H1 (cell line): ENCODE measurements at regions not wholly inside any gene's neighbourhood (a gene's known extent, or its start where the extent isn't known, plus 50 kb on each side); places are given as distances from the start of the nearest gene placed in this dataset.
"Not testable (repeated sequence)": the region's sequence is repeated elsewhere in the genome, so short reads cannot be mapped to it uniquely, and the experiment has no call there.

Experiments
- BRCA1 ChIP-seq: IDR thresholded peaks from 2 replicates; pipeline ENCODE4 v1.6.1; 2012; ENCODE audit warnings: low read depth, low read length, improper control_type of control experiment
- CREB1 ChIP-seq: IDR thresholded peaks from 2 replicates; pipeline ENCODE4 v1.6.1; 2012; ENCODE audit warnings: inconsistent platforms
- EZH2 ChIP-seq: fragments of 200-600 bp; sonication (generic); IDR thresholded peaks from 2 replicates; pipeline ENCODE4 v1.7.1; 2012; ENCODE audit warnings: low read depth, mild to moderate bottlenecking, moderate library complexity, low read length, inconsistent platforms; ENCODE audit not compliant: severe bottlenecking
- JUN ChIP-seq: IDR thresholded peaks from 2 replicates; pipeline ENCODE4 v1.6.1; 2011; ENCODE audit warnings: low read depth, mild to moderate bottlenecking, improper control_type of control experiment, low read length
- MAFK ChIP-seq: IDR thresholded peaks from 2 replicates; pipeline ENCODE4 v1.6.1; 2012; ENCODE audit warnings: low read depth, mild to moderate bottlenecking, improper control_type of control experiment, low read length
- NRF1 ChIP-seq: IDR thresholded peaks from 2 replicates; pipeline ENCODE4 v1.6.1; 2011; ENCODE audit warnings: mild to moderate bottlenecking, low read depth, low read length, improper control_type of control experiment
- PHF8 ChIP-seq: fragments of 200-600 bp; sonication (generic); conservative IDR thresholded peaks from 2 replicates; pipeline ENCODE4 v1.7.1; 2012; ENCODE audit warnings: low read depth, mild to moderate bottlenecking, inconsistent platforms, low read length, moderate library complexity
- POLR2A ChIP-seq, 2 experiments: IDR thresholded peaks; 1 replicate in 1 of 2; 2 replicates in 1 of 2; pipeline ENCODE4 v1.6.1; 2011; ENCODE audit warnings: low read depth in 2 of 2, low read length in 2 of 2, mild to moderate bottlenecking in 2 of 2; ENCODE audit errors: control extremely low read depth in 1 of 2
- TF ChIP-seq, protein P1 (sequence below), 3 experiments: IDR thresholded peaks; 1 replicate in 2 of 3; 2 replicates in 1 of 3; pipeline versions ENCODE4 v1.5.1 to v1.6.1; 2011; ENCODE audit warnings: low read length in 3 of 3, mild to moderate bottlenecking in 3 of 3, inconsistent platforms in 2 of 3, low read depth in 1 of 3, moderate library complexity in 1 of 3; ENCODE audit not compliant: insufficient read depth in 1 of 3; ENCODE audit errors: control extremely low read depth in 1 of 3
- TF ChIP-seq, protein P2 (sequence below): IDR thresholded peaks from 2 replicates; pipeline ENCODE4 v1.6.1; 2011; ENCODE audit warnings: low read length, improper control_type of control experiment

DNA sequence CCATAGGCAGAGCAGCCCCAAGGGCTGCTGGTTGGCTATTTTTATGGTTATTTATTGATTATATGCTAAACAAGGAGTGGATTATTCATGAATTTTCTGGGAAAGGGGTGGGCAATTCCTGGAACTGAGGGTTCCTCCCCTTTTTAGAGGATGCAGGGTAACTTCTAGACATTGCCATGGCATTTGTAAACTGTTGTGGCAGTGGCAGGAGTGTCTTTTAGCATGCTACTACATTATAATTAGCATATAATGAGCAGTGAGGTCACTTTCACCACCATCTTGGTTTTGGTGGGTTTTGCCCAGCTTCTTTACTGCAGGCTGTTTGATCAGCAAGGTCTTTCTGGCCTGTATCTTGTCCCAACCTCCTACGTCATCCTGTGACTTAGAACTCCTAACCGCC, 112.2 kb downstream of the RHOU start:
- not testable (repeated sequence) for TF ChIP-seq NRF1; CREB1; POLR2A (IDR thresholded peaks at IDR 0.05; ENCODE audit: control extremely low read depth in 1 of 2, low read depth in 2 of 2, low read length in 2 of 2); EZH2; BRCA1; JUN; MAFK; PHF8
- TF ChIP-seq, protein P1, sequence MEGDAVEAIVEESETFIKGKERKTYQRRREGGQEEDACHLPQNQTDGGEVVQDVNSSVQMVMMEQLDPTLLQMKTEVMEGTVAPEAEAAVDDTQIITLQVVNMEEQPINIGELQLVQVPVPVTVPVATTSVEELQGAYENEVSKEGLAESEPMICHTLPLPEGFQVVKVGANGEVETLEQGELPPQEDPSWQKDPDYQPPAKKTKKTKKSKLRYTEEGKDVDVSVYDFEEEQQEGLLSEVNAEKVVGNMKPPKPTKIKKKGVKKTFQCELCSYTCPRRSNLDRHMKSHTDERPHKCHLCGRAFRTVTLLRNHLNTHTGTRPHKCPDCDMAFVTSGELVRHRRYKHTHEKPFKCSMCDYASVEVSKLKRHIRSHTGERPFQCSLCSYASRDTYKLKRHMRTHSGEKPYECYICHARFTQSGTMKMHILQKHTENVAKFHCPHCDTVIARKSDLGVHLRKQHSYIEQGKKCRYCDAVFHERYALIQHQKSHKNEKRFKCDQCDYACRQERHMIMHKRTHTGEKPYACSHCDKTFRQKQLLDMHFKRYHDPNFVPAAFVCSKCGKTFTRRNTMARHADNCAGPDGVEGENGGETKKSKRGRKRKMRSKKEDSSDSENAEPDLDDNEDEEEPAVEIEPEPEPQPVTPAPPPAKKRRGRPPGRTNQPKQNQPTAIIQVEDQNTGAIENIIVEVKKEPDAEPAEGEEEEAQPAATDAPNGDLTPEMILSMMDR (IDR thresholded peaks at IDR 0.05; ENCODE audit: control extremely low read depth in 1 of 3, insufficient read depth in 1 of 3, low read depth in 1 of 3, low read length in 3 of 3) = not testable (repeated sequence)
- TF ChIP-seq, protein P2, sequence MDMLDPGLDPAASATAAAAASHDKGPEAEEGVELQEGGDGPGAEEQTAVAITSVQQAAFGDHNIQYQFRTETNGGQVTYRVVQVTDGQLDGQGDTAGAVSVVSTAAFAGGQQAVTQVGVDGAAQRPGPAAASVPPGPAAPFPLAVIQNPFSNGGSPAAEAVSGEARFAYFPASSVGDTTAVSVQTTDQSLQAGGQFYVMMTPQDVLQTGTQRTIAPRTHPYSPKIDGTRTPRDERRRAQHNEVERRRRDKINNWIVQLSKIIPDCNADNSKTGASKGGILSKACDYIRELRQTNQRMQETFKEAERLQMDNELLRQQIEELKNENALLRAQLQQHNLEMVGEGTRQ = not testable (repeated sequence)
